B cell (primary cell): ENCODE measurements at regions not wholly inside any gene's neighbourhood (a gene's known extent, or its start where the extent isn't known, plus 50 kb on each side); places are given as distances from the start of the nearest gene placed in this dataset.

Source experiments
- ATAC-seq: fragments of 200-7000 bp; cut with Tn5 transposase; one replicate; pipeline ENCODE4 v1.10.0; 2021; ENCODE audit warnings: low read depth, mild to moderate bottlenecking, moderate number of reproducible peaks, moderate library complexity
- CTCF ChIA-PET: fragments of 350-600 bp; sonication (Branson Sonifier 250); formaldehyde crosslinking; loops from one replicate; lab custom pipeline; 2021; ENCODE audit warnings: antibody characterized with exemption, inconsistent platforms; lab: Charles Lee
- POLR2A ChIA-PET: fragments of 350-600 bp; sonication (Branson Sonifier 250); formaldehyde crosslinking; loops from one replicate; lab custom pipeline; 2021; ENCODE audit warnings: antibody characterized with exemption; lab: Charles Lee
- DNase-seq: peaks from one replicate; pipeline ENCODE4 v3.0.0; 2013
- H2AFZ ChIP-seq: 2 replicates; pipeline ENCODE4 v1.6.1; 2012; ENCODE audit warnings: mild to moderate bottlenecking, low read depth, low read length; ENCODE audit not compliant: insufficient read depth, poor library complexity, severe bottlenecking
- H3K27ac ChIP-seq, 2 donors: 1 replicate in 1 of 2; 2 replicates in 1 of 2; pipeline ENCODE4 v1.5.1; 2012 to 2013; ENCODE audit warnings: low read length in 2 of 2, mild to moderate bottlenecking in 2 of 2, moderate library complexity in 1 of 2
- H3K27me3 ChIP-seq, 4 experiments: fragments of 200-600 bp in 1 of 4; sonication (generic) in 1 of 4; replicated peaks in 1 of 4; 1 replicate in 2 of 4; 2 replicates in 2 of 4; pipeline versions ENCODE4 v1.6.1 to v1.7.0; 2013 to 2016; ENCODE audit warnings: low read length in 3 of 4, mild to moderate bottlenecking in 2 of 4, mixed read lengths in 1 of 4, moderate library complexity in 1 of 4; ENCODE audit not compliant: insufficient read depth in 4 of 4, control insufficient read depth in 3 of 4; ENCODE audit errors: control extremely low read depth in 1 of 4
- H3K36me3 ChIP-seq, 2 experiments: replicated peaks in 1 of 2; 1 replicate in 1 of 2; 2 replicates in 1 of 2; pipeline versions ENCODE4 v1.6.1 to v1.7.1; 2013; ENCODE audit warnings: low read length in 1 of 2; ENCODE audit not compliant: insufficient read depth in 2 of 2, control insufficient read depth in 1 of 2; ENCODE audit errors: control extremely low read depth in 1 of 2, extremely low read depth in 1 of 2
- H3K4me1 ChIP-seq, 2 donors: fragments of 200-600 bp in 1 of 2; sonication (generic) in 1 of 2; 1 replicate in 1 of 2; 2 replicates in 1 of 2; pipeline versions ENCODE4 v1.5.1 to v1.6.1; 2013 to 2017; ENCODE audit warnings: low read length in 2 of 2; ENCODE audit not compliant: control insufficient read depth in 2 of 2, insufficient read depth in 2 of 2
- H3K4me2 ChIP-seq: replicated peaks from 2 replicates; pipeline ENCODE3; 2012; ENCODE audit warnings: mild to moderate bottlenecking, low read depth, low read length; ENCODE audit not compliant: poor library complexity, severe bottlenecking
- H3K4me3 ChIP-seq, 5 experiments: fragments of 200-600 bp in 1 of 5; sonication (generic) in 1 of 5; 1 replicate in 3 of 5; 2 replicates in 2 of 5; pipeline versions ENCODE4 v1.5.1 to v1.7.0; 2011 to 2016; ENCODE audit warnings: low read length in 4 of 5, mild to moderate bottlenecking in 4 of 5, low read depth in 2 of 5, control low read depth in 1 of 5, moderate library complexity in 1 of 5; ENCODE audit not compliant: insufficient read depth in 1 of 5; ENCODE audit errors: control extremely low read depth in 1 of 5, extremely low read depth in 1 of 5
- H3K79me2 ChIP-seq: fragments of 200-600 bp; sonication (generic); one replicate; pipeline ENCODE4 v1.6.0; 2016; ENCODE audit warnings: low read length; ENCODE audit not compliant: control insufficient read depth, insufficient read depth
- H3K9ac ChIP-seq: fragments of 200-600 bp; sonication (generic); 2 replicates; pipeline ENCODE4 v1.6.1; 2017; ENCODE audit warnings: mild to moderate bottlenecking, low read length, moderate library complexity
- H3K9me3 ChIP-seq, 3 donors: one replicate each; pipeline versions ENCODE4 v1.6.1 to v1.7.1; 2013; ENCODE audit warnings: low read length in 2 of 3; ENCODE audit not compliant: control insufficient read depth in 2 of 3, insufficient read depth in 1 of 3; ENCODE audit errors: control extremely low read depth in 1 of 3
- H4K20me1 ChIP-seq: 2 replicates; pipeline ENCODE4 v1.6.0; 2012; ENCODE audit warnings: mild to moderate bottlenecking, low read length; ENCODE audit not compliant: insufficient read depth, control insufficient read depth, poor library complexity, severe bottlenecking
- H3K27ac Mint-ChIP-seq: one replicate; pipeline ENCODE4 v1.8.0; 2021; ENCODE audit warnings: mixed read lengths
- H3K27me3 Mint-ChIP-seq: one replicate; pipeline ENCODE4 v1.8.0; 2021; ENCODE audit warnings: mixed read lengths
- H3K4me1 Mint-ChIP-seq: one replicate; pipeline ENCODE4 v1.8.0; 2021; ENCODE audit warnings: mixed read lengths
- H3K4me3 Mint-ChIP-seq: one replicate; pipeline ENCODE4 v1.8.0; 2021; ENCODE audit warnings: mixed read lengths
- H3K9me3 Mint-ChIP-seq: one replicate; pipeline ENCODE4 v1.8.0; 2022; ENCODE audit warnings: mixed read lengths; ENCODE audit not compliant: insufficient read depth
- EZH2 ChIP-seq: IDR thresholded peaks from 2 replicates; pipeline ENCODE4 v1.6.1; 2012; ENCODE audit warnings: borderline replicate concordance, low read depth, mild to moderate bottlenecking, moderate library complexity, low read length; ENCODE audit not compliant: insufficient read depth, poor library complexity, severe bottlenecking
- WGBS: methylation state at CpG from one replicate; pipeline ENCODE4 v1.1.5; 2013; ENCODE audit warnings: missing lambda C conversion rate; ENCODE audit not compliant: insufficient coverage; 5-methylcytosine and 5-hydroxymethylcytosine counted together
- intact Hi-C: fragments of 100-400 bp; cut with micrococcal nuclease; formaldehyde crosslinking; loops from one replicate; pipeline ENCODE4 v1.10.0; 2022
- TF ChIP-seq, protein P1 (sequence below): fragments of 200-600 bp; IDR thresholded peaks from one replicate; pipeline ENCODE4 v1.8.0; 2022; ENCODE audit warnings: antibody characterized with exemption, mild to moderate bottlenecking

DNA sequence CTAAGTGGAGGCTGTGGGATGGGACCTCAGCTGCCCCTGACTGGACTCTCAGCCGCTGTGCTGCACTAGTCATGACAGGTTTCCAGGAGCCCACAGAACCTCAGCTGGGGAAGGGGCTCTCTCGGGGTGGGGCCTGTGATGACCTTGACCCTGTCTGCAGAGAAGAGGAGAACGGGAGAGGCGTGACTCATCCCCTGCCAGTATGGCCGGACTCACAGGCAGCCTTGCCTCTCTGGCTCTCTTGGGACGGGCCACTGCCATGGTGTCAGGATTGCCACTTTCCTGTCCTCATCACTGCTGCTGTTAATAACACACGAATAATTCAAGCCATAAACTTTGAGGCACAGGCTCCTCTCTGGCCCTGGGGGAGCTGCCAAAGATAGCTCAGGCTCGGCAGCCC is 295.3 kb downstream of the UQCRFS1 start:
- POLR2A ChIA-PET, result no interaction called here
- WGBS, result 66% methylated on average over 8 of the region's 8 CpGs
- Histone ChIP-seq H3K4me3 (no peak overlapping the region), H2AFZ (no peak overlapping the region), H3K27ac (no peak overlapping the region), H3K9ac (no peak overlapping the region), H3K79me2 (no peaks in the 10 kb centered on the region), H3K36me3 (no peaks in the 10 kb centered on the region), H3K9me3 (peaks cover 0 to 57% (median 0%) of the 10 kb centered on the region in 3 donors), H3K4me1 (no peaks in the 10 kb centered on the region), H3K27me3 (no peaks in the 10 kb centered on the region), H4K20me1 (no peaks in the 10 kb centered on the region), H3K4me2 (no peak overlapping the region)
- CTCF ChIA-PET, result no interaction called here
- Mint-ChIP-seq H3K27me3 (no peaks in the 10 kb centered on the region), H3K9me3 (no peaks in the 10 kb centered on the region), H3K27ac (no peak overlapping the region), H3K4me3 (no peak overlapping the region), H3K4me1 (no peaks in the 10 kb centered on the region)
- no peak for TF ChIP-seq EZH2
- TF ChIP-seq, protein P1, sequence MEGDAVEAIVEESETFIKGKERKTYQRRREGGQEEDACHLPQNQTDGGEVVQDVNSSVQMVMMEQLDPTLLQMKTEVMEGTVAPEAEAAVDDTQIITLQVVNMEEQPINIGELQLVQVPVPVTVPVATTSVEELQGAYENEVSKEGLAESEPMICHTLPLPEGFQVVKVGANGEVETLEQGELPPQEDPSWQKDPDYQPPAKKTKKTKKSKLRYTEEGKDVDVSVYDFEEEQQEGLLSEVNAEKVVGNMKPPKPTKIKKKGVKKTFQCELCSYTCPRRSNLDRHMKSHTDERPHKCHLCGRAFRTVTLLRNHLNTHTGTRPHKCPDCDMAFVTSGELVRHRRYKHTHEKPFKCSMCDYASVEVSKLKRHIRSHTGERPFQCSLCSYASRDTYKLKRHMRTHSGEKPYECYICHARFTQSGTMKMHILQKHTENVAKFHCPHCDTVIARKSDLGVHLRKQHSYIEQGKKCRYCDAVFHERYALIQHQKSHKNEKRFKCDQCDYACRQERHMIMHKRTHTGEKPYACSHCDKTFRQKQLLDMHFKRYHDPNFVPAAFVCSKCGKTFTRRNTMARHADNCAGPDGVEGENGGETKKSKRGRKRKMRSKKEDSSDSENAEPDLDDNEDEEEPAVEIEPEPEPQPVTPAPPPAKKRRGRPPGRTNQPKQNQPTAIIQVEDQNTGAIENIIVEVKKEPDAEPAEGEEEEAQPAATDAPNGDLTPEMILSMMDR, result no peak
- ATAC-seq (no peak), DNase-seq (no peak)
- intact Hi-C loops, result no loop called here

DNA sequence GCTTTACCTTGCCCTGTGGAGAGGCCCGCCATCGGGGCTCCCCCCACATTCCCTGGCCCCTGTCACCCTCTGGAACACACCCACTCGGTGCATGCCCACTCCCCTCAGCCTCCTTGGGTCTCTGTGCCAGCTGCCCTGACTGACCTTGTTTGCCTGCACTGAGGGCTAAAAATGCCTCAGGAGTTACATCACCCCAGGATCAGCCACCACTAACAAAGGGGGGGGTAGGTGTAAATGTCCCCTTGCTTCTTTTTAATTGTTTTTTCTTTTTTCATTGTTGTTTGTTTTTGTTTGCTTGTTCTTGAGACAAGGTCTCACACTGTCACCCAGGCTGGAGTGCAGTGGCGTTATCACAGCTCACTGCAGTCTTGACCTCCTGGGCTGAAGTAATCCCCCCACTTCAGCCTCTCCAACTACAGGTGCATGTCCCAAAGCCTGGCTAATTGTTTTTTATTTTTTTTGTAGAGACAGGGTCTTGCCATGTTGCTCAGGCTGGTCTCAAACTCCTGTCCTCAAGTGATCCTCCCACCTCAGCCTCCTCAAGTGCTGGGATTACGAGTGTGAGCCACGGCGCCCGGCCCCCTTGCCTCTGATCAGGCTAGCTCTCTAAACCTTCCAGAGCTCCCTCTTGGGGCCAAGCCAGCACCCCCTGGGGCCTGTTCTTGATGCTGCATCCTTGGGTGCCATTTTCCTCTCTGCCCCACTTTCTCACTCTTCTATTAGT is 297.1 kb downstream of the UQCRFS1 start:
- POLR2A ChIA-PET, result no interaction called here
- H3K4me1 Mint-ChIP-seq, result no peaks in the 10 kb centered on the region
- H3K36me3 ChIP-seq, result no peaks in the 10 kb centered on the region

More for the DNA sequence above, 297.1 kb downstream of the UQCRFS1 start:
- H3K4me2 ChIP-seq, result no peak overlapping the region
- H3K79me2 ChIP-seq, result no peaks in the 10 kb centered on the region
- no peaks in the 10 kb centered on the region for H3K27me3 ChIP-seq
- no peak for TF ChIP-seq EZH2
- TF ChIP-seq, protein P1, result no peak
- H3K4me3 ChIP-seq, result no peak overlapping the region
- DNase-seq, result no peak
- no peaks in the 10 kb centered on the region for H3K4me1 ChIP-seq
- H3K9me3 ChIP-seq, result peaks cover 0 to 59% (median 0%) of the 10 kb centered on the region in 3 donors
- intact Hi-C loops, result no loop called here
- Mint-ChIP-seq H3K4me3 (no peak overlapping the region), H3K9me3 (no peaks in the 10 kb centered on the region), H3K27me3 (no peaks in the 10 kb centered on the region), H3K27ac (no peak overlapping the region)
- WGBS, result 100% methylated on average over 4 of the region's 8 CpGs
- CTCF ChIA-PET, result no interaction called here
- no peak overlapping the region for H3K9ac ChIP-seq
- H3K27ac ChIP-seq, result no peak overlapping the region
- no peaks in the 10 kb centered on the region for H4K20me1 ChIP-seq
- H2AFZ ChIP-seq, result no peak overlapping the region
- ATAC-seq, result no peak
